IMR-90 (cell line): ENCODE measurements at regions not wholly inside any gene's neighbourhood (a gene's known extent, or its start where the extent isn't known, plus 50 kb on each side); places are given as distances from the start of the nearest gene placed in this dataset.

Experiments used
- CTCF ChIP-seq: conservative IDR thresholded peaks from 2 replicates; pipeline ENCODE4 v1.5.1; 2012; ENCODE audit warnings: mild to moderate bottlenecking, low read depth, low read length, improper control_type of control experiment
- RCOR1 ChIP-seq: IDR thresholded peaks from 2 replicates; pipeline ENCODE4 v1.6.1; 2012; ENCODE audit warnings: mild to moderate bottlenecking, low read length, improper control_type of control experiment; ENCODE audit not compliant: insufficient replicate concordance

GRCh38 chr10:4725917-4726606, 99.9 kb upstream of the AKR1E2 start:
- TF ChIP-seq RCOR1 (no peak), CTCF (no peak)
